OCI-LY7 (cell line): ENCODE measurements at regions not wholly inside any gene's neighbourhood (a gene's known extent, or its start where the extent isn't known, plus 50 kb on each side); places are given as distances from the start of the nearest gene placed in this dataset.

Experiments used
- CTCF ChIP-seq: fragments of 200-600 bp; sonication (generic); conservative IDR thresholded peaks from 2 replicates; pipeline ENCODE4 v1.5.1; 2014; ENCODE audit warnings: mild to moderate bottlenecking, antibody characterized with exemption, low read length, moderate library complexity, mixed read lengths
- EZH2phosphoT487 ChIP-seq: fragments of 200-600 bp; sonication (generic); IDR thresholded peaks from 2 replicates; pipeline ENCODE4 v1.6.1; 2018; ENCODE audit warnings: low read depth, borderline replicate concordance, mild to moderate bottlenecking, mixed run types, antibody characterized with exemption, low read length, moderate library complexity, mixed read lengths

GRCh38 chr13:34672631-34673030 lies 269.4 kb upstream of the NBEA start:
- no peak for TF ChIP-seq CTCF
- TF ChIP-seq EZH2phosphoT487 = no peak
